ENCODE measurements at regions not wholly inside any gene's neighbourhood (a gene's known extent, or its start where the extent isn't known, plus 50 kb on each side); places are given as distances from the start of the nearest gene placed in this dataset.
"Not testable (repeated sequence)": the region's sequence is repeated elsewhere in the genome, so short reads cannot be mapped to it uniquely, and the experiment has no call there.

DNA sequence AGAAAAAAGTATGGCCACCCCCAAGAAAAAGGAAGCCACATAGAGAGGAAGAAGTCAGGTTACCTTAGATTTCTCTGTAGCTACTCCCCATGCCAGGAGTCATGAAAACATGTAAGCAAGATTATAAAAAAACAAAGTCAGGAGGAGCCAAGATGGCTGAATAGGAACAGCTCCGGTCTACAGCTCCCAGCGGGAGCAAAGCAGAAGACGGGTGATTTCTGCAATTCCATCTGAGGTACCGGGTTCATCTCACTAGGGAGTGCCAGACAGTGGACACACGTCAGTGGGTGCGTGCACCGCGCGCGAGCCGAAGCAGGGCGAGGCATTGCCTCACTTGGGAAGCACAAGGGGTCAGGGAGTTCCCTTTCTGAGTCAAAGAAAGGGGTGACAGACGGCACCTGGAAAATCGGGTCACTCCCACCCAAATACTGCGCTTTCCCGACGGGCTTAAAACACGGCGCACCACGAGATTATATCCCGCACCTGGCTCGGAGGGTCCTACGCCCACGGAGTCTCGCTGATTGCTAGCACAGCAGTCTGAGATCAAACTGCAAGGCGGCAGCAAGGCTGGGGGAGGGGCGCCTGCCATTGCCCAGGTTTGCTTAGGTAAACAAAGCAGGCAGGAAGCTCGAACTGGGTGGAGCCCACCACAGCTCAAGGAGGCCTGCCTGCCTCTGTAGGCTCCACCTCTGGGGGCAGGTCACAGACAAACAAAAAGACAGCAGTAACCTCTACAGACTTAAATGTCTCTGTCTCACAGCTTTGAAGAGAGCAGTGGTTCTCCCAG lies 347.3 kb downstream of the HINT1 start:
- H3K27me3 ChIP-seq (replicated peaks in 1 of 2; ENCODE audit: control insufficient read depth in 2 of 2, insufficient read depth in 2 of 2, low read length in 1 of 2); SMC1A ChIA-PET (ENCODE audit: uncharacterized antibody, unreplicated experiment); H3K4me2 ChIP-seq (ENCODE audit: control insufficient read depth, insufficient read depth); H3K4me1 ChIP-seq (ENCODE audit: control insufficient read depth, insufficient read depth, low read length); H3K9ac ChIP-seq (ENCODE audit: control insufficient read depth, insufficient read depth, low read length); BruUV-seq (replicated peaks); H3K4me3 ChIP-seq; in situ Hi-C loops (cut with MboI); CTCF ChIA-PET; H3K79me2 ChIP-seq (ENCODE audit: control insufficient read depth, insufficient read depth, low read length); POLR2A ChIA-PET; H3K36me3 ChIP-seq (ENCODE audit: control insufficient read depth in 2 of 2, insufficient read depth in 2 of 2, low read length in 1 of 2); H3K9me3 ChIP-seq (replicated peaks; ENCODE audit: control insufficient read depth, insufficient read depth, low read length); intact Hi-C loops (cut with micrococcal nuclease; ENCODE audit: unreplicated experiment); DNase-seq (ENCODE audit: low read depth, low spot score); RAD21 ChIA-PET (ENCODE audit: unreplicated experiment); H2AFZ ChIP-seq (ENCODE audit: control insufficient read depth, low read depth, low read length); FAIRE-seq; ATAC-seq; H3K27ac ChIP-seq (ENCODE audit: control insufficient read depth, insufficient read depth); H4K20me1 ChIP-seq (ENCODE audit: control insufficient read depth, insufficient read depth): not testable (repeated sequence)
- 69% methylated on average over 18 of the region's 28 CpGs for WGBS (ENCODE audit: insufficient coverage, insufficient replicate concordance, low lambda C conversion rate, missing lambda C conversion rate)

DNA sequence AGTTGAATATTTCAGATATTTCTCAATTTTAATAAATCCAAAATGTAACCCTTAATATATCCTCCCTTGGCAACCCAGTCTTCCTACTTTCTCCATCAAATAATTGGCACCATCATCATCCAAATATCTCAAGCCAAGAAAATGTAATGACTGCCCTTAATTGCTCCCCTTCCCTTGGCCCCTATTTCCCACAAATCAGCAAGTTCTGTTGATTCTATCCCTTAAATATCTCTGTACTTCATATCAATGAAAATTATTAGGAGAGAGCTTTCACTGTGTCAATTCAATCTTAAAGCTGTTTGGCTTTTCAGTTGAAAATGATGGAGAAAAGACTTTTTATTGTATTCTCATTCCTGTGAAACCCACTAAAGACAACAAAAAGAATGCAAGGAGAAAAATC lies 349.8 kb downstream of the HINT1 start:
- no peak overlapping the region for H3K27ac ChIP-seq (ENCODE audit: control insufficient read depth, insufficient read depth)
- no peaks in the 10 kb centered on the region for H4K20me1 ChIP-seq (ENCODE audit: control insufficient read depth, insufficient read depth)
- SMC1A ChIA-PET (ENCODE audit: uncharacterized antibody, unreplicated experiment): no interaction called here
- H3K9me3 ChIP-seq (replicated peaks; ENCODE audit: control insufficient read depth, insufficient read depth, low read length): no peaks in the 10 kb centered on the region
- POLR2A ChIA-PET: no interaction called here
- intact Hi-C loops (cut with micrococcal nuclease; ENCODE audit: unreplicated experiment): no loop called here
- CTCF ChIA-PET: no interaction called here
- H3K4me1 ChIP-seq (ENCODE audit: control insufficient read depth, insufficient read depth, low read length): no peaks in the 10 kb centered on the region
- H3K79me2 ChIP-seq (ENCODE audit: control insufficient read depth, insufficient read depth, low read length): no peaks in the 10 kb centered on the region
- H2AFZ ChIP-seq (ENCODE audit: control insufficient read depth, low read depth, low read length): no peak overlapping the region
- no peak for DNase-seq (ENCODE audit: low read depth, low spot score)
- H3K9ac ChIP-seq (ENCODE audit: control insufficient read depth, insufficient read depth, low read length): no peak overlapping the region
- H3K27me3 ChIP-seq (replicated peaks in 1 of 2; ENCODE audit: control insufficient read depth in 2 of 2, insufficient read depth in 2 of 2, low read length in 1 of 2): no peaks in the 10 kb centered on the region
- H3K4me3 ChIP-seq: no peak overlapping the region
- H3K36me3 ChIP-seq (ENCODE audit: control insufficient read depth in 2 of 2, insufficient read depth in 2 of 2, low read length in 1 of 2): no peaks in the 10 kb centered on the region
- ATAC-seq: no peak
- RAD21 ChIA-PET (ENCODE audit: unreplicated experiment): no interaction called here
- BruUV-seq (replicated peaks): no TSS peak
- FAIRE-seq: no peak
- no peak overlapping the region for H3K4me2 ChIP-seq (ENCODE audit: control insufficient read depth, insufficient read depth)
- in situ Hi-C loops (cut with MboI): no loop called here
- TF ChIP-seq MXI1 (IDR thresholded peaks at IDR 0.05; ENCODE audit: low read depth, low read length): no peak
- TF ChIP-seq TCF12 (IDR thresholded peaks at IDR 0.05; ENCODE audit: low read depth, low read length): no peak
- TF ChIP-seq, protein P1, sequence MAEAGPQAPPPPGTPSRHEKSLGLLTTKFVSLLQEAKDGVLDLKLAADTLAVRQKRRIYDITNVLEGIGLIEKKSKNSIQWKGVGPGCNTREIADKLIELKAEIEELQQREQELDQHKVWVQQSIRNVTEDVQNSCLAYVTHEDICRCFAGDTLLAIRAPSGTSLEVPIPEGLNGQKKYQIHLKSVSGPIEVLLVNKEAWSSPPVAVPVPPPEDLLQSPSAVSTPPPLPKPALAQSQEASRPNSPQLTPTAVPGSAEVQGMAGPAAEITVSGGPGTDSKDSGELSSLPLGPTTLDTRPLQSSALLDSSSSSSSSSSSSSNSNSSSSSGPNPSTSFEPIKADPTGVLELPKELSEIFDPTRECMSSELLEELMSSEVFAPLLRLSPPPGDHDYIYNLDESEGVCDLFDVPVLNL (IDR thresholded peaks at IDR 0.05; ENCODE audit: low read depth, low read length): no peak
- TF ChIP-seq BHLHE40 (IDR thresholded peaks at IDR 0.05; ENCODE audit: borderline replicate concordance in 1 of 2, low read depth in 2 of 2, low read length in 1 of 2): no peak
- no peak for TF ChIP-seq RAD51 (IDR thresholded peaks at IDR 0.05)
- no peak for TF ChIP-seq RFX5 (IDR thresholded peaks at IDR 0.05; ENCODE audit: low read depth, low read length)
- TF ChIP-seq, protein P2, sequence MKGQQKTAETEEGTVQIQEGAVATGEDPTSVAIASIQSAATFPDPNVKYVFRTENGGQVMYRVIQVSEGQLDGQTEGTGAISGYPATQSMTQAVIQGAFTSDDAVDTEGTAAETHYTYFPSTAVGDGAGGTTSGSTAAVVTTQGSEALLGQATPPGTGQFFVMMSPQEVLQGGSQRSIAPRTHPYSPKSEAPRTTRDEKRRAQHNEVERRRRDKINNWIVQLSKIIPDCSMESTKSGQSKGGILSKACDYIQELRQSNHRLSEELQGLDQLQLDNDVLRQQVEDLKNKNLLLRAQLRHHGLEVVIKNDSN (IDR thresholded peaks at IDR 0.05; ENCODE audit: borderline replicate concordance, extremely low read length, insufficient read depth, low read depth, low read length): no peak
- TF ChIP-seq NR2C2 (IDR thresholded peaks at IDR 0.05; ENCODE audit: borderline replicate concordance, control insufficient read depth, insufficient read length, low read depth): no peak
- TF ChIP-seq NFIC (IDR thresholded peaks at IDR 0.05; ENCODE audit: low read depth, low read length): no peak
- no peak for TF ChIP-seq RAD21 (IDR thresholded peaks at IDR 0.05; ENCODE audit: insufficient read depth, low read depth, low read length)
- TF ChIP-seq, protein P3, sequence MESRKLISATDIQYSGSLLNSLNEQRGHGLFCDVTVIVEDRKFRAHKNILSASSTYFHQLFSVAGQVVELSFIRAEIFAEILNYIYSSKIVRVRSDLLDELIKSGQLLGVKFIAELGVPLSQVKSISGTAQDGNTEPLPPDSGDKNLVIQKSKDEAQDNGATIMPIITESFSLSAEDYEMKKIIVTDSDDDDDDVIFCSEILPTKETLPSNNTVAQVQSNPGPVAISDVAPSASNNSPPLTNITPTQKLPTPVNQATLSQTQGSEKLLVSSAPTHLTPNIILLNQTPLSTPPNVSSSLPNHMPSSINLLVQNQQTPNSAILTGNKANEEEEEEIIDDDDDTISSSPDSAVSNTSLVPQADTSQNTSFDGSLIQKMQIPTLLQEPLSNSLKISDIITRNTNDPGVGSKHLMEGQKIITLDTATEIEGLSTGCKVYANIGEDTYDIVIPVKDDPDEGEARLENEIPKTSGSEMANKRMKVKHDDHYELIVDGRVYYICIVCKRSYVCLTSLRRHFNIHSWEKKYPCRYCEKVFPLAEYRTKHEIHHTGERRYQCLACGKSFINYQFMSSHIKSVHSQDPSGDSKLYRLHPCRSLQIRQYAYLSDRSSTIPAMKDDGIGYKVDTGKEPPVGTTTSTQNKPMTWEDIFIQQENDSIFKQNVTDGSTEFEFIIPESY (IDR thresholded peaks at IDR 0.05): no peak
- no peak for TF ChIP-seq KAT2A (conservative IDR thresholded peaks at IDR 0.05; ENCODE audit: control insufficient read depth, low read depth, low read length)
- TF ChIP-seq CREM (IDR thresholded peaks at IDR 0.05; ENCODE audit: low read depth): no peak
- TF ChIP-seq JUND (IDR thresholded peaks at IDR 0.05; ENCODE audit: low read depth, low read length): no peak
- TF ChIP-seq ZBED1 (IDR thresholded peaks at IDR 0.05; ENCODE audit: borderline replicate concordance): no peak
